ENCODE measurements at regions not wholly inside any gene's neighbourhood (a gene's known extent, or its start where the extent isn't known, plus 50 kb on each side); places are given as distances from the start of the nearest gene placed in this dataset.
"Not testable (repeated sequence)": the region's sequence is repeated elsewhere in the genome, so short reads cannot be mapped to it uniquely, and the experiment has no call there.

GRCh38 chr14:38973083-38973700 is 129.8 kb downstream of the SEC23A start:
- ATAC-seq: no peak
- no peak for DNase-seq (ENCODE audit: low spot score)

GRCh38 chr14:38972511-38972910 is 130.5 kb downstream of the SEC23A start:
- no peak for DNase-seq (ENCODE audit: low spot score)
- no peak for ATAC-seq

- no peak for ATAC-seq
Measured at GRCh38 chr14:38971258-38971921, 131.6 kb downstream of the SEC23A start.

GRCh38 chr14:38964630-38965029 is 138.4 kb downstream of the SEC23A start:
- DNase-seq (ENCODE audit: low spot score) (no peak), ATAC-seq (no peak)

More at GRCh38 chr14:38971258-38971921, 131.6 kb downstream of the SEC23A start:
- DNase-seq (ENCODE audit: low spot score): no peak

DNA sequence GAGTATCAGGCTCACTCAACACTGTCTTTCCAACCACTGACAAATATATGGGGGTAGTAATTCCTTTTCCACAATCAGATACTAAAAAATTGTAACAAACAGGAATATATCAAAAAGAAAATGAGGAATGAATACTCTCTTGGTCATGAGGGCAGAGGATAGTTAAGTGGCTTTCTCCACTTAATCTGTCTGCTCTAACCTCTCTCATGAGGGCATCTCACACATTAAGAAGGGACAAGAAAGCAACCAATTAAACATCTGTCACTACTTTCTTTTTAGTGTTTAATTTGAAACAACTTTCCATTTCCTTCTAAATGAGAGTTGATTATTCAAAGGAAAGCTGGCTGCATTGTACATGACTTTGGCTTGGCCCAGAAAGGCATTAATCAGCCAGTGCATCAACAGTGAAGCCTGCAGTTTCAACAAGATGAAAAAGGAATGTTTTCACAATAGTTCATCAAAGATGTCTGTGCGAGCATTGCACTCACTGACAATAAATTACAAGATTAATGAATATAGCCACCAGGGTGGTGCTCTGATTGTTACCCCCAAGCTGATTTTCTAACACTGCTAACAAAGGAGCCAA is 142.0 kb downstream of the SEC23A start:
- ATAC-seq (no peak), DNase-seq (ENCODE audit: low spot score) (no peak)

DNA sequence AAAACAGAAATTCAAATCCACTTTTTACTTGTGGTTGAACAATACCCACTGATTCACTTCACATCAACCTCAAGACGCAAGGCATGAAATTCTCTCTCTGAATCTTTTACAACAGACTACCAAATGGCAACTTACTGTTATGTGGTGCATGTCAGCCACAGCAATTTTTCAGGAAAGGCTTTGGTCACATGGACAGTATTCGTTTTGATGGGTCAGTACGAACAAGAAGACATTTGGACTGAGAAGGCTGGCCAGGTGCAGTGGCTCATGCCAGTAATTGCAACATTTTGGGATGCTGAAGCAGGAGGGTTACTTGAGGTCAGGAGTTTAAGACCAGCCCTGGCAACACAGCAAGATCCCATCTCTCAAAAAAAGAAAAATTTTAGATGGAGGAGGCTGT is 144.0 kb downstream of the SEC23A start:
- ATAC-seq (no peak), DNase-seq (ENCODE audit: low spot score) (no peak)

GRCh38 chr14:38958589-38958988 is 144.4 kb downstream of the SEC23A start:
- no peak for ATAC-seq
- no peak for DNase-seq (ENCODE audit: low spot score)

DNA sequence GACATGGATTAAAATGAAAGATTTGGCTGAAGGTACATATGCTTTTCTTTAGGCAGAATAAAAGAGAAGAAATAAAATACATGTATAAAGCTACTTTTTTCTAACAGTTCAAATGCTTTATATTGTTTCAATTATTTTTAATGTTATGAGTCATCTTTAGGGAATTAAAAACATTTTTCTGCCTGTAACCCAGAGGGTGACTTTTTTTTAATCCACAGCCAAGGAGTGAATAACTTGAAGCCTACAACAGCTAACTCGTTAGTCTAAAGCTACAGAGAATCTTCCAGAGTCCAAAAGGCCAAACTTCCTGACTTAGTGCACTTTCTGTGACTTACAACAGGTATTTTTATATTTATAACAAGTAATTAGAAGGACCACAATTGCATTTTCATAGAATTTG is 151.6 kb downstream of the SEC23A start:
- ATAC-seq: no peak
- DNase-seq (ENCODE audit: low spot score): no peak

GRCh38 chr14:38950676-38951075 is 152.4 kb downstream of the SEC23A start:
- DNase-seq (ENCODE audit: low spot score): no peak

GRCh38 chr14:38948576-38948975 is 154.5 kb downstream of the SEC23A start:
- ATAC-seq (no peak), DNase-seq (ENCODE audit: low spot score) (no peak)

More at GRCh38 chr14:38950676-38951075, 152.4 kb downstream of the SEC23A start:
- ATAC-seq: no peak

DNA sequence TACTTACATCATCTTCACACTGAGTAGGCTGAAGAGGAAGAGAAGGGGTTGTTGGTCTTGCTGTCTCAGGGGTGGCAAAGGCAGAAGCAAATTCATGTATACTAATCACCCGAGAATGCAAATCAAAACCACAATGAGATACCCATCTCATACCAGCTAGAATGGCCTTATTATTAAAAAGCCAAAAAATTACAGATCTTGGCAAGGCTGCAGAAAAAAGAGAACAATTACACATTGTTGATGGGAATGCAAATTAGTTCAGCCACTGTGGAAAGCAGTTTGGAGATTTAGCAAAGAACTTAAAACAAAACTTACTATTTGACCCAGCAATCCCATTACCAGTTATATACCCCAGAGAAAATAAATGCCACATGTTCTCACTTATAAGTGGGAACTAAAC is 154.9 kb downstream of the SEC23A start:
- ATAC-seq (no peak), DNase-seq (ENCODE audit: low spot score) (no peak)

GRCh38 chr14:38947343-38947742 is 155.7 kb downstream of the SEC23A start:
- DNase-seq (ENCODE audit: low spot score) (no peak), ATAC-seq (no peak)

- ATAC-seq (no peak), DNase-seq (ENCODE audit: low spot score) (no peak)
Measured at GRCh38 chr14:38944691-38945090, 158.3 kb downstream of the SEC23A start.

- ATAC-seq: no peak
- DNase-seq (ENCODE audit: low spot score): no peak
Measured at GRCh38 chr14:38941488-38941887, 161.5 kb downstream of the SEC23A start.

DNA sequence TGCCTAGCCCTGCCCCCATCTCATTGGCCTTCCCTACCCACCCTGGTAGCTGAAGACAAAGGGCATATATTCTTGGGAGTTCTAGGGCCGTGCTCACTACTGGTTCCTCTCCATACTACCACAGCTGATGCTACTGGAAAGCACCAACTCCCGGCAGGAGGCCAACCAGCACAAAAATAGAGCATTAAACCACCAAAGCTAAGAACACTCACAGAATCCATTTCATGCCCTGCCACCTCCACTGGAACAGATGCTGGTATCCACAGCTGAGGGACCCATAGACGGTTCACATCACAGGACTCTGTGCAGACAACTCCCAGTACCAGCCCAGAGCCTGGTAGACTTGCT is 170.4 kb downstream of the SEC23A start:
- not testable (repeated sequence) for DNase-seq (ENCODE audit: low spot score); ATAC-seq

- DNase-seq (ENCODE audit: low spot score): no peak
- ATAC-seq: no peak
Measured at GRCh38 chr14:38931969-38932652, 170.9 kb downstream of the SEC23A start.

GRCh38 chr14:38930898-38931297 is 172.1 kb downstream of the SEC23A start:
- ATAC-seq (no peak), DNase-seq (ENCODE audit: low spot score) (no peak)

DNA sequence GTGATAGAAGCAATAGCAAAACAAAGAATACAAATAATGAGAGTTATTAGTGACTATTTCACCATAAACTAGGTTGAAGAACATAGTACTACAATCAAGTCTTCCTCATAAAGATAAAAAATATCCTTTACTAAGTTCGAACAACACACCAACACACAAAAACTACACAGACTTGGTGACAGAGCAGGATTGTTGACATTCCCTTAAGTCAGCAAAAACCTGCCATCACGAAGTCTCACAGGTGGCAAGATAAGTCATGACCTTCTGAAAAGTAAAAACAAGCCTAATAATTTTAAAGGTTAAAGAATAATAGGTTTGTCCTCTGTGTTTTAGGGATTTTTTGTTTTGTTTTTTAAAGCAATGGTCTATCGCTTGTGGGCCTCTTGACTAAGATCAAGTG is 173.0 kb downstream of the SEC23A start:
- DNase-seq (ENCODE audit: low spot score): no peak
- ATAC-seq: no peak

- no peak for ATAC-seq
- DNase-seq (ENCODE audit: low spot score): no peak
Measured at GRCh38 chr14:38929416-38929815, 173.6 kb downstream of the SEC23A start.

DNA sequence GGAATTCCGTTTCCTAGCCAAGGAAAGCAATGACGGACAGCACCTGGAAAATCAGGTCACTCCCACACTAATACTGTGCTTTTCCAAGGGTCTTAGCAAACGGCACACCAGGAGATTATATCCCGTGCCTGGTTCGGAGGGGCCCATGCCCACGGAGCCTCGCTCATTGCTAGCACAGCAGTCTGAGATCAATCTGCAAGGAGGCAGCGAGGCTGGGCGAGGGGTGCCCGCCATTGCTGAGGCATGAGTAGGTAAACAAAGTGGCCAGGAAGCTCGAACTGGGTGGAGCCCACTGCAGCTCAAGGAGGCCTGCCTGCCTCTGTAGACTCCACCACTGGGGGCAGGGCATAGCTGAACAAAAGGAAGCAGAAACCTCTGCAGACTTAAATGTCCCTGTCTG is 181.1 kb downstream of the SEC23A start:
- not testable (repeated sequence) for DNase-seq (ENCODE audit: low spot score)

DNA sequence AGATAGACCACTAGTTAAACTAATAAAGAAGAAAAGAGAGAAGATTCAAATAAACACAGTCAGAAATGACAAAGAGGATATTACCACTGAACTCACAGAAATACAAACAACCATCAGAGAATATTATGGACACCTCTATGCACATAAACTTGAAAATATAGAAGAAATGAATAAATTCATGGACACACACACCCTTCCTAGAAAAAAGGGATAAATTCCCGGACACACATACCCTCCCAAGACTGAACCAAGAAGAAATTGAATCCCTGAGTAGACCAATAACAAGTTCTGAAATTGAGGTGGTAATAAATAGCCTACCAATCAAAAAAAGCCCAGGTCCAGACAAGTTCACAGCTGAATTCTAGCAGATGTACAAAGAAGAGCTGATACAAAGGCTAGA is 187.9 kb downstream of the SEC23A start:
- DNase-seq (ENCODE audit: low spot score) (no peak), ATAC-seq (no peak)

More for the DNA sequence above, 181.1 kb downstream of the SEC23A start:
- ATAC-seq: not testable (repeated sequence)

DNA sequence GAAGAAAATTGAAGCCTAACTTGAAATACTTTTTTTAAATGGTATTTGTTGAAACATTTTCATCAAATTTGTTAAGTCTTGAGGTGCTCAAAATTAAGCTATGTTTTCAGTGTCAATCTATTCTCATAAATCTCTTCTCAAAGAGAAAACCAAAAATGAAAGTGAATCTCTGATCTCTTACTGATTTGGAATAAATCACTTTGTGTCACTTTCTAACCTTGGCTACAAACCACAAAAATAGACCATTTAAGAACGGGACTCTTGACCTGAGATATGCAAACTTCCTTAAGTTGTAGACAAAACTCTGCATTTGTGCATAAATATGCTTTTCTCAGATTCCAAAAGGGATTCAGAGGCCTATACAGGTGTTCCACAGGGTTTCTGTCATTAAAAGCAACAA is 192.9 kb downstream of the SEC23A start:
- ATAC-seq (no peak), DNase-seq (ENCODE audit: low spot score) (no peak)
